SK-N-SH (cell line): ENCODE measurements at regions not wholly inside any gene's neighbourhood (a gene's known extent, or its start where the extent isn't known, plus 50 kb on each side); places are given as distances from the start of the nearest gene placed in this dataset.

Experiments used
- CHD2 ChIP-seq: fragments of 150-350 bp; IDR thresholded peaks from 2 replicates; pipeline ENCODE4 v1.6.1; 2018; ENCODE audit warnings: low read length; ENCODE audit not compliant: partially characterized antibody
- EZH2phosphoT487 ChIP-seq: fragments of 200-600 bp; sonication (generic); IDR thresholded peaks from 2 replicates; pipeline ENCODE4 v1.6.1; 2017; ENCODE audit warnings: low read depth, mixed run types, mild to moderate bottlenecking, antibody characterized with exemption, moderate library complexity, borderline replicate concordance
- FOXM1 ChIP-seq: IDR thresholded peaks from 2 replicates; pipeline ENCODE4 v1.4.0; 2012; ENCODE audit warnings: low read depth, mild to moderate bottlenecking
- GABPA ChIP-seq: IDR thresholded peaks from 2 replicates; pipeline ENCODE4 v1.4.0; 2012; ENCODE audit warnings: low read depth, mild to moderate bottlenecking
- RAD21 ChIP-seq: IDR thresholded peaks from 2 replicates; pipeline ENCODE4 v1.6.1; 2012; ENCODE audit warnings: mild to moderate bottlenecking, low read length
- SMC3 ChIP-seq: IDR thresholded peaks from 2 replicates; pipeline ENCODE4 v1.6.1; 2012; ENCODE audit warnings: low read depth, low read length, improper control_type of control experiment
- TF ChIP-seq, protein P1 (sequence below): fragments of 150-350 bp; IDR thresholded peaks from 2 replicates; pipeline ENCODE4 v1.6.1; 2017; ENCODE audit warnings: antibody characterized with exemption, low read length, low read depth, borderline replicate concordance
- TF ChIP-seq, protein P2 (sequence below): fragments of 200-600 bp; sonication (generic); IDR thresholded peaks from 2 replicates; pipeline ENCODE4 v1.6.1; 2017; ENCODE audit warnings: antibody characterized with exemption, mild to moderate bottlenecking, moderate library complexity

DNA sequence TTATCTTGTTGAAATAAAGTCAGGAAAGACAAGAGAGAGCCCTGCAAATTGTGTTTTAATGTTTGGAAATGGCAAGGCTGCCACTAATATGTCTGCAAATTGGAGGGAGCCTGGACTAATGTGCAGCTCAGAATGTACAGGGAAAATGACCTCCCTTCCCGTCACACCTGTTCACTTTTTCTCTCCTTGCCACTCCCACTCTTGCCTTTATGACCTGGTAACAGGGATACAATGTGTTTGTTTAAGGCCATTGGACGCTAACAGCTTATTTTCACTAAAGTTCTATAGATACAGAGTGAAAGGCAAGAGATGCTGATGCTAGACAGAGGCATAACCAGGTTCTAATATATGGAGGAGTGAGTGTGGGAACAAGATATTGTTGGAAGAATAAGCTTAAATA lies 203.9 kb downstream of the RAB38 start:
- no peak for TF ChIP-seq FOXM1
- TF ChIP-seq, protein P1, sequence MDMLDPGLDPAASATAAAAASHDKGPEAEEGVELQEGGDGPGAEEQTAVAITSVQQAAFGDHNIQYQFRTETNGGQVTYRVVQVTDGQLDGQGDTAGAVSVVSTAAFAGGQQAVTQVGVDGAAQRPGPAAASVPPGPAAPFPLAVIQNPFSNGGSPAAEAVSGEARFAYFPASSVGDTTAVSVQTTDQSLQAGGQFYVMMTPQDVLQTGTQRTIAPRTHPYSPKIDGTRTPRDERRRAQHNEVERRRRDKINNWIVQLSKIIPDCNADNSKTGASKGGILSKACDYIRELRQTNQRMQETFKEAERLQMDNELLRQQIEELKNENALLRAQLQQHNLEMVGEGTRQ: no peak
- TF ChIP-seq, protein P2, sequence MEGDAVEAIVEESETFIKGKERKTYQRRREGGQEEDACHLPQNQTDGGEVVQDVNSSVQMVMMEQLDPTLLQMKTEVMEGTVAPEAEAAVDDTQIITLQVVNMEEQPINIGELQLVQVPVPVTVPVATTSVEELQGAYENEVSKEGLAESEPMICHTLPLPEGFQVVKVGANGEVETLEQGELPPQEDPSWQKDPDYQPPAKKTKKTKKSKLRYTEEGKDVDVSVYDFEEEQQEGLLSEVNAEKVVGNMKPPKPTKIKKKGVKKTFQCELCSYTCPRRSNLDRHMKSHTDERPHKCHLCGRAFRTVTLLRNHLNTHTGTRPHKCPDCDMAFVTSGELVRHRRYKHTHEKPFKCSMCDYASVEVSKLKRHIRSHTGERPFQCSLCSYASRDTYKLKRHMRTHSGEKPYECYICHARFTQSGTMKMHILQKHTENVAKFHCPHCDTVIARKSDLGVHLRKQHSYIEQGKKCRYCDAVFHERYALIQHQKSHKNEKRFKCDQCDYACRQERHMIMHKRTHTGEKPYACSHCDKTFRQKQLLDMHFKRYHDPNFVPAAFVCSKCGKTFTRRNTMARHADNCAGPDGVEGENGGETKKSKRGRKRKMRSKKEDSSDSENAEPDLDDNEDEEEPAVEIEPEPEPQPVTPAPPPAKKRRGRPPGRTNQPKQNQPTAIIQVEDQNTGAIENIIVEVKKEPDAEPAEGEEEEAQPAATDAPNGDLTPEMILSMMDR: no peak
- TF ChIP-seq SMC3: no peak
- TF ChIP-seq CHD2: no peak
- no peak for TF ChIP-seq EZH2phosphoT487
- no peak for TF ChIP-seq RAD21
- TF ChIP-seq GABPA: no peak
